SU-DHL-6 (cell line): ENCODE measurements at regions not wholly inside any gene's neighbourhood (a gene's known extent, or its start where the extent isn't known, plus 50 kb on each side); places are given as distances from the start of the nearest gene placed in this dataset.

Source experiments
- H2AFZ ChIP-seq: fragments of 200-600 bp; sonication (generic); 2 replicates; pipeline ENCODE4 v1.6.1; 2014; ENCODE audit warnings: low read depth, mild to moderate bottlenecking, moderate library complexity, mixed read lengths, antibody characterized with exemption, low read length; ENCODE audit not compliant: severe bottlenecking
- H3F3A ChIP-seq: fragments of 200-600 bp; shearing (Covaris generic); 2 replicates; pipeline ENCODE4 v1.6.0; 2016; ENCODE audit warnings: antibody characterized with exemption, mild to moderate bottlenecking; ENCODE audit not compliant: insufficient read depth
- H3K27ac ChIP-seq: fragments of 200-600 bp; sonication (generic); 2 replicates; pipeline ENCODE4 v1.5.1; 2016; ENCODE audit warnings: low read depth, mild to moderate bottlenecking, low read length, moderate library complexity, mixed read lengths
- H3K27me3 ChIP-seq: fragments of 200-600 bp; sonication (generic), shearing (Covaris generic); 2 replicates; pipeline ENCODE4 v1.6.0; 2014; ENCODE audit warnings: mild to moderate bottlenecking, low read length
- H3K36me3 ChIP-seq: fragments of 200-600 bp; sonication (generic); 2 replicates; pipeline ENCODE4 v1.6.1; 2014; ENCODE audit warnings: mild to moderate bottlenecking, low read length, mixed read lengths
- H3K4me2 ChIP-seq: fragments of 300-600, 200-600 bp; shearing (Covaris generic), sonication (generic); 2 replicates; pipeline ENCODE4 v1.6.0; 2014; ENCODE audit warnings: low read length, low read depth, mild to moderate bottlenecking; ENCODE audit not compliant: poor library complexity, severe bottlenecking
- H3K4me3 ChIP-seq: fragments of 200-600 bp; sonication (generic); 2 replicates; pipeline ENCODE4 v1.5.1; 2014; ENCODE audit warnings: antibody characterized with exemption, low read length, mild to moderate bottlenecking, mixed read lengths; ENCODE audit not compliant: insufficient read depth, poor library complexity, severe bottlenecking
- H3K79me2 ChIP-seq: fragments of 200-600 bp; sonication (generic); 2 replicates; pipeline ENCODE4 v1.6.1; 2014; ENCODE audit warnings: mild to moderate bottlenecking, low read length, moderate library complexity; ENCODE audit not compliant: insufficient read depth
- H3K9ac ChIP-seq: fragments of 200-600 bp; sonication (generic); 2 replicates; pipeline ENCODE4 v1.7.0; 2014; ENCODE audit warnings: mild to moderate bottlenecking, low read length
- H3K9me2 ChIP-seq: fragments of 200-600 bp; sonication (generic); replicated peaks from 2 replicates; pipeline ENCODE4 v1.6.1; 2014; ENCODE audit warnings: low read length; ENCODE audit not compliant: insufficient read depth
- H3K9me3 ChIP-seq: fragments of 200-600 bp; sonication (generic); 2 replicates; pipeline ENCODE4 v1.6.1; 2014; ENCODE audit warnings: low read length, mixed read lengths; ENCODE audit not compliant: insufficient read depth
- H4K20me1 ChIP-seq: fragments of 200-600 bp; sonication (generic); 2 replicates; pipeline ENCODE4 v1.6.1; 2014; ENCODE audit warnings: low read depth, mild to moderate bottlenecking, antibody characterized with exemption, low read length, moderate library complexity, mixed read lengths
- EZH2phosphoT487 ChIP-seq: fragments of 200-600 bp; sonication (generic), shearing (Covaris generic); conservative IDR thresholded peaks from 2 replicates; pipeline ENCODE4 v1.6.1; 2018; ENCODE audit warnings: mild to moderate bottlenecking, antibody characterized with exemption, low read length, moderate library complexity, mixed read lengths
- TF ChIP-seq, protein P1 (sequence below): fragments of 200-600 bp; sonication (generic); IDR thresholded peaks from one replicate; pipeline ENCODE4 v1.5.1; 2017; ENCODE audit warnings: antibody characterized with exemption, mild to moderate bottlenecking, low read length, moderate library complexity; ENCODE audit not compliant: insufficient read depth, poor library complexity, severe bottlenecking

DNA sequence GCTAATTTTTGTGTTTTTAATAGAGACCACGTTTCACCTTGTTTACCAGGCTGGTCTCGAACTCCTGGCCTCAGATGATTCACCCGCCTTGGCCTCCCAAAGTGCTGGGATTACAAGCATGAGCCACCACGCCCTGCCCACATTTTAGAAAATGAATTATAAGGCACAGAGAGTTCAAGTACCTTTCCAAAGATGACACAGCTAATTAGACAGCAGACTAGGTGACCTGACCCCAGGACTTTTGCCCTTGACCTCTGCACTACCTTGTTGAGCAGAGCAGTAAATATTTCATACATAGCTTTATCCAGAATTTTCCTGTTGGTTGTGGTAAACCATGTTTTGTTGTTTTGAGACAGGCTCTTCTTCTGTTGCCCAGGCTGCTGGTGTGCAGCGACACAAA is 131.3 kb upstream of the KCTD7 start:
- no peaks in the 10 kb centered on the region for H3K79me2 ChIP-seq
- no peaks in the 10 kb centered on the region for H3K27me3 ChIP-seq
- no peak overlapping the region for H2AFZ ChIP-seq
- no peaks in the 10 kb centered on the region for H3K9me2 ChIP-seq
- TF ChIP-seq EZH2phosphoT487, result no peak
- TF ChIP-seq, protein P1, sequence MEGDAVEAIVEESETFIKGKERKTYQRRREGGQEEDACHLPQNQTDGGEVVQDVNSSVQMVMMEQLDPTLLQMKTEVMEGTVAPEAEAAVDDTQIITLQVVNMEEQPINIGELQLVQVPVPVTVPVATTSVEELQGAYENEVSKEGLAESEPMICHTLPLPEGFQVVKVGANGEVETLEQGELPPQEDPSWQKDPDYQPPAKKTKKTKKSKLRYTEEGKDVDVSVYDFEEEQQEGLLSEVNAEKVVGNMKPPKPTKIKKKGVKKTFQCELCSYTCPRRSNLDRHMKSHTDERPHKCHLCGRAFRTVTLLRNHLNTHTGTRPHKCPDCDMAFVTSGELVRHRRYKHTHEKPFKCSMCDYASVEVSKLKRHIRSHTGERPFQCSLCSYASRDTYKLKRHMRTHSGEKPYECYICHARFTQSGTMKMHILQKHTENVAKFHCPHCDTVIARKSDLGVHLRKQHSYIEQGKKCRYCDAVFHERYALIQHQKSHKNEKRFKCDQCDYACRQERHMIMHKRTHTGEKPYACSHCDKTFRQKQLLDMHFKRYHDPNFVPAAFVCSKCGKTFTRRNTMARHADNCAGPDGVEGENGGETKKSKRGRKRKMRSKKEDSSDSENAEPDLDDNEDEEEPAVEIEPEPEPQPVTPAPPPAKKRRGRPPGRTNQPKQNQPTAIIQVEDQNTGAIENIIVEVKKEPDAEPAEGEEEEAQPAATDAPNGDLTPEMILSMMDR, result no peak
- no peaks in the 10 kb centered on the region for H4K20me1 ChIP-seq
- H3K4me2 ChIP-seq, result no peak overlapping the region
- H3K9ac ChIP-seq, result no peak overlapping the region
- H3K27ac ChIP-seq, result no peak overlapping the region
- no peaks in the 10 kb centered on the region for H3K36me3 ChIP-seq
- H3K4me3 ChIP-seq, result no peak overlapping the region
- H3K9me3 ChIP-seq, result no peaks in the 10 kb centered on the region
- H3F3A ChIP-seq, result no peaks in the 10 kb centered on the region

DNA sequence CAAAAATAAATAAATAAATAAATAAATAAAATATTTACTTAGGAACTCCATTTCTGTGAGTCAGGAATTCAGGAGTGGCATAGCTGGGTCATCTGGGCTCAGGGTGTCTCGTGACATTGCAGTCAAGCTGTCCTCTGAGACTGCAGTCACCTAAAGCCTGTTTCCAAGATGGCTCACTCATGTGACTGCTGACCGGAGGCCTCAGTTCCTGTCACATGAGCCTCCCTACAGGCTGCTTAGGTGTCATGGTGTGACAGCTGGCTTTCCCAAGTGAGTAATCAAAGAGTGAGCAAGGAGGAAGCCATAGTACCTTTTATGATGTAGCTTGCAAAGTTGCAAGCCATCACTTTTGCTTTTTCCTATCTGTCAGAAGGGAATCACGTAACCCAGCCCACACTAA is 128.6 kb upstream of the KCTD7 start:
- no peaks in the 10 kb centered on the region for H4K20me1 ChIP-seq
- no peaks in the 10 kb centered on the region for H3K36me3 ChIP-seq
- H3K27me3 ChIP-seq, result no peaks in the 10 kb centered on the region
- no peak overlapping the region for H3K4me3 ChIP-seq
- H3K9ac ChIP-seq, result no peak overlapping the region
- H3K4me2 ChIP-seq, result no peak overlapping the region
- H3F3A ChIP-seq, result no peaks in the 10 kb centered on the region
- H3K79me2 ChIP-seq, result no peaks in the 10 kb centered on the region
- no peak for TF ChIP-seq EZH2phosphoT487
- TF ChIP-seq, protein P1, result no peak
- H2AFZ ChIP-seq, result no peak overlapping the region
- H3K27ac ChIP-seq, result no peak overlapping the region
- H3K9me3 ChIP-seq, result no peaks in the 10 kb centered on the region
- no peaks in the 10 kb centered on the region for H3K9me2 ChIP-seq

DNA sequence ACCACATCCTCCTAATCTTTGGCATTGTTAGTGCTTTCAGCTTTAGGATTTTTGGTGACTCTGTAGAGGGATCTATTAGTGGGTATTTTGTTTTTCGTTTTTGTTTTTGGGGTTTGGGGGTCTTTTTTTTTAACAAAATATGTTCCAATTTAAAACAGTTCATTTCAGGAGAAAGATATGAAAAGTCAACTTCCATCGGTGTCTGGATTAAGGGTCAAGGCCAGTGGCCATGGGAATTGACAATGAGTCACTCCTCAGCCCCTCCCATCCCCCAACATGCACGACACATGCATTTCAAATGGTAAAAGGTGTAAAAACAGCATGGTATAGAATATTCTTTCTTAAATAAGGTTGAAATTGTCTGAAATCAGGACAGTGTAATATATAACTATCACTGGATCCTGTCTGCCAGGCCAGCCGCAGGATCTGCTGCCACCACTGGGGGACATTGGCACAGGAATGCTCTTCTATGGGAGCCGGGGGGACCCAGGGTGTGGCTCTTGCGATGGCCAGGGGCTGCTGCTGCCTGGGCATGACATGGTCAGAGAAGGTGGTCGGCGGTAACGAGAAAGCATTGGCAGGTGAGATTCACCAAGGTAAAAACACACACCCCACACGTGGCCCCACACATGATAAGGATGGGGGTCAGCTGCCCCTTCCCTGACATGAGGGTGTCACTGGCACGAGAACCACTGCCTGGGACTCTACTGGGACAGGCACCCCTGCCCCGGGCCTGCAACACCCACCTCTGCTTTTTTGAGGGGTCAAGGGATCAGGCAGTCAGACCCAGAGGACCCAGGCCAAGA is 126.2 kb upstream of the KCTD7 start:
- no peak for TF ChIP-seq EZH2phosphoT487
- TF ChIP-seq, protein P1, result no peak
- H3K27ac ChIP-seq, result no peak overlapping the region
- H3K9me2 ChIP-seq, result no peaks in the 10 kb centered on the region
- H2AFZ ChIP-seq, result no peak overlapping the region
- no peaks in the 10 kb centered on the region for H3F3A ChIP-seq
- no peaks in the 10 kb centered on the region for H3K9me3 ChIP-seq
- no peaks in the 10 kb centered on the region for H3K79me2 ChIP-seq
- H3K9ac ChIP-seq, result no peak overlapping the region
- H4K20me1 ChIP-seq, result no peaks in the 10 kb centered on the region
- H3K4me3 ChIP-seq, result no peak overlapping the region
- no peaks in the 10 kb centered on the region for H3K27me3 ChIP-seq
- H3K4me2 ChIP-seq, result no peak overlapping the region
- no peaks in the 10 kb centered on the region for H3K36me3 ChIP-seq
